Hepatocyte (in vitro differentiated cells): ENCODE measurements at regions not wholly inside any gene's neighbourhood (a gene's known extent, or its start where the extent isn't known, plus 50 kb on each side); places are given as distances from the start of the nearest gene placed in this dataset.

Experiments
- EZH2 ChIP-seq: fragments of 200-600 bp; sonication (generic); IDR thresholded peaks from 2 replicates; pipeline ENCODE4 v1.6.1; 2016; ENCODE audit warnings: antibody characterized with exemption, mild to moderate bottlenecking, borderline replicate concordance
- EZH2phosphoT487 ChIP-seq: fragments of 200-600 bp; sonication (generic); IDR thresholded peaks from one replicate; pipeline ENCODE4 v1.6.1; 2018; ENCODE audit warnings: antibody characterized with exemption, mild to moderate bottlenecking, low read depth, moderate library complexity; ENCODE audit not compliant: unreplicated experiment, severe bottlenecking
- TF ChIP-seq, protein P1 (sequence below): fragments of 200-600 bp; sonication (generic); IDR thresholded peaks from 2 replicates; pipeline ENCODE4 v1.5.1; 2016; ENCODE audit warnings: antibody characterized with exemption, mild to moderate bottlenecking; ENCODE audit not compliant: poor library complexity

DNA sequence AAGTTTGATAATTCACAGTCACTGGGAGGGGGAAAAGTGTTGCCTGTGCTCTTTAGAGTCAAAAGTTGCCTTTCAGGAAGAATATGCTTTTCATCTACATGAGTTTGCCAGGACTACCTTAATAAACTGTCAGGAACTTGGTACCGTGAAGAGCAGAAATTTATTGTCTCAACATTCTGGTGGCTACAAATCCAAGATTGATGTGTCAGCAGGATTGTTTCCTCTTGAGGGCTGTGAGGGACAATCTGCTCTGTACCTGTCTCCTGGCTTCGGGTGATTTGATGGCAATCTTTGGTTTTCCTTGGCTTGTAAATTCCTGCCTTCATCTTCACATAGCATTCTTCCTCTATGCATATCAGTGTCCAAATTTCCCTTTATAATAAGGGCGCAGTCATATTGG lies 277.2 kb downstream of the PDGFC start:
- TF ChIP-seq, protein P1, sequence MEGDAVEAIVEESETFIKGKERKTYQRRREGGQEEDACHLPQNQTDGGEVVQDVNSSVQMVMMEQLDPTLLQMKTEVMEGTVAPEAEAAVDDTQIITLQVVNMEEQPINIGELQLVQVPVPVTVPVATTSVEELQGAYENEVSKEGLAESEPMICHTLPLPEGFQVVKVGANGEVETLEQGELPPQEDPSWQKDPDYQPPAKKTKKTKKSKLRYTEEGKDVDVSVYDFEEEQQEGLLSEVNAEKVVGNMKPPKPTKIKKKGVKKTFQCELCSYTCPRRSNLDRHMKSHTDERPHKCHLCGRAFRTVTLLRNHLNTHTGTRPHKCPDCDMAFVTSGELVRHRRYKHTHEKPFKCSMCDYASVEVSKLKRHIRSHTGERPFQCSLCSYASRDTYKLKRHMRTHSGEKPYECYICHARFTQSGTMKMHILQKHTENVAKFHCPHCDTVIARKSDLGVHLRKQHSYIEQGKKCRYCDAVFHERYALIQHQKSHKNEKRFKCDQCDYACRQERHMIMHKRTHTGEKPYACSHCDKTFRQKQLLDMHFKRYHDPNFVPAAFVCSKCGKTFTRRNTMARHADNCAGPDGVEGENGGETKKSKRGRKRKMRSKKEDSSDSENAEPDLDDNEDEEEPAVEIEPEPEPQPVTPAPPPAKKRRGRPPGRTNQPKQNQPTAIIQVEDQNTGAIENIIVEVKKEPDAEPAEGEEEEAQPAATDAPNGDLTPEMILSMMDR = no peak
- no peak for TF ChIP-seq EZH2
- TF ChIP-seq EZH2phosphoT487 = no peak
